ENCODE measurements at regions not wholly inside any gene's neighbourhood (a gene's known extent, or its start where the extent isn't known, plus 50 kb on each side); places are given as distances from the start of the nearest gene placed in this dataset.

DNA sequence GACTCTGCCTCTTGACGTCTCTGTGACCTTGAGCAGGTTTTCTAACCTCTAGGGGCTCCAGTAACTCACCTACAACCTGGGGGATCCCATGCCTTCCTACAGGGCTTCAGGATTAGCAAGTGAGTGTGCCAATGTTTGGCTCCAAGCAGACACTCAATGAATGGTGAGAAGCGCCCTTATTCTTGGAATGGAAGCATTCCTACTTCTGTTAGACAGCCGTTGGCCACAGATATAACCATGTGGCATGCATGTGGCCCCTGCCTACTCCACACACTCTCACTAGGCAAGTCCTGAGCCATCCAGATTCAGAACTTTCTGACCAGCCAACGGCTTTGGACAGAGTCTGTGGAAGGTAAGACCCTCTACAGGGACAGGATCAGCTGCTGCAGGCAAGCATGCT, 108.9 kb upstream of the LYZL2 start:
- Histone ChIP-seq H3K4me1 (no peaks in the 10 kb centered on the region), H3K9me3 (no peaks in the 10 kb centered on the region), H3K36me3 (no peaks in the 10 kb centered on the region), H3K27ac (no peak overlapping the region), H3K4me3 (no peak overlapping the region), H3K27me3 (no peaks in the 10 kb centered on the region)
- TF ChIP-seq CTCF (IDR thresholded peaks at IDR 0.05) (no peak), POLR2A (IDR thresholded peaks at IDR 0.05) (no peak)
- no peak for DNase-seq

GRCh38 chr10:30737931-30738391, 108.4 kb upstream of the LYZL2 start:
- no peaks in the 10 kb centered on the region for H3K36me3 ChIP-seq
- H3K9me3 ChIP-seq = no peaks in the 10 kb centered on the region
- TF ChIP-seq CTCF (IDR thresholded peaks at IDR 0.05) (no peak), POLR2A (IDR thresholded peaks at IDR 0.05) (no peak)
- no peak overlapping the region for H3K27ac ChIP-seq
- peak in 1 of 3 donors; percentile 11 for DNase-seq
- H3K4me1 ChIP-seq = no peaks in the 10 kb centered on the region
- no peaks in the 10 kb centered on the region for H3K27me3 ChIP-seq
- H3K4me3 ChIP-seq = no peak overlapping the region

DNA sequence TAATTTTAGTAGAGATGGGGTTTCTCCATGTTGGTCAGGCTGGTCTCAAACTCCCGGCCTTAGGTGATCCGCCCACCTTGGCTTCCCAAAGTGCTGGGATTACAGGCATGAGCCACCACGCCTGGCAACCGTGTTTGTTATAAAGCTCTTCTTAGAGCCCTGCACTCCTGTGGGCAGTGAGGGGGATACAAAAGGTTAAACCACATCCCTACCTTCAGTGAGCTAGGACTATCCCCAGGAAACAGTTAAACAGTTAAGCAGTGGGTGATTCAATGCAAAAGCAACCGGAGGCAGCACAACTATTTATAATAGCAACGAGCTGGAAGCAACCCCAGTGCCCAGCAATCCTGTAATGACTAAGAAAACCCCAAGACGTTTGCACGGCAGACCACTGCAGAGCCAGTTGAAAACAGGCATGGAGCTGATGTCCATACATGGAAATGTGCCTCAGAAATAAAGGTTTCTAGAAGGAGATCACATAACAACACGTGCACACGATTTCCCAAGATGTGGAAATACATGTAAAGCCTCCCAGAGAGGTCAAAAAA, 107.2 kb upstream of the LYZL2 start:
- H3K36me3 ChIP-seq = no peaks in the 10 kb centered on the region

DNA sequence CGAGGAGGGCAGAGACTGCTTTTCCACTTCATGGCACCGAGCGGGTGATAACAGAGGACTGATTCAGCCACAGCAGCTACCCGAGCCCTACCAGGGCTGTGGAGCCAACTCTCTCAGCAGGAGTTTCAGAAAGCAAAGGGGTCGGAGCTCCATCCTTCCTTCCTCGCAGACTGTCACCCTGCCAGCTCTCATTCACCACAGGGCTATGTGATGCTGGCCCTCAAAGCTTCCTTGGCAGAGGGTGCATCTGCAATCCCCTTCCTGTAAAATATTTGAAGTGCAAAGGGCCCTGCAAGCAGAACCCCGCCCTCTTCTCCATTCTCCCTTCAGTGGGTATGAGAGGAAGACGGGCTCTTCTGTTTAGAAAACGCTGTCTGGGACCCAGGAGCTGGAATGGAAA, 105.3 kb upstream of the LYZL2 start:
- no peak for TF ChIP-seq CTCF (IDR thresholded peaks at IDR 0.05)
- TF ChIP-seq POLR2A (IDR thresholded peaks at IDR 0.05) = no peak
- no peaks in the 10 kb centered on the region for H3K4me1 ChIP-seq

More for the DNA sequence above, 107.2 kb upstream of the LYZL2 start:
- Histone ChIP-seq H3K4me3 (no peak overlapping the region), H3K27me3 (no peaks in the 10 kb centered on the region), H3K4me1 (no peaks in the 10 kb centered on the region), H3K27ac (peak overlapping the region in 1 of 4 donors; percentile 52), H3K9me3 (no peaks in the 10 kb centered on the region)
- TF ChIP-seq CTCF (IDR thresholded peaks at IDR 0.05) (no peak), POLR2A (IDR thresholded peaks at IDR 0.05) (no peak)
- DNase-seq = peak in 1 of 3 donors; percentile 54

GRCh38 chr10:30732671-30733070, 103.1 kb upstream of the LYZL2 start:
- no peak overlapping the region for H3K4me3 ChIP-seq
- H3K27me3 ChIP-seq = no peaks in the 10 kb centered on the region
- H3K4me1 ChIP-seq = no peaks in the 10 kb centered on the region
- peak in 1 of 3 donors; percentile 8 for DNase-seq
- H3K27ac ChIP-seq = no peak overlapping the region
- H3K36me3 ChIP-seq = no peaks in the 10 kb centered on the region
- H3K9me3 ChIP-seq = no peaks in the 10 kb centered on the region
- TF ChIP-seq CTCF (IDR thresholded peaks at IDR 0.05) (no peak), POLR2A (IDR thresholded peaks at IDR 0.05) (no peak)

More for the DNA sequence above, 105.3 kb upstream of the LYZL2 start:
- Histone ChIP-seq H3K27ac (no peak overlapping the region), H3K4me3 (no peak overlapping the region), H3K36me3 (no peaks in the 10 kb centered on the region), H3K9me3 (no peaks in the 10 kb centered on the region), H3K27me3 (no peaks in the 10 kb centered on the region)
- no peak for DNase-seq

GRCh38 chr10:30731963-30732362, 102.4 kb upstream of the LYZL2 start:
- Histone ChIP-seq H3K4me1 (no peaks in the 10 kb centered on the region), H3K9me3 (no peaks in the 10 kb centered on the region), H3K27me3 (no peaks in the 10 kb centered on the region), H3K36me3 (no peaks in the 10 kb centered on the region), H3K4me3 (no peak overlapping the region), H3K27ac (no peak overlapping the region)
- peak in 1 of 3 donors; percentile 24 for DNase-seq
- no peak for TF ChIP-seq CTCF (IDR thresholded peaks at IDR 0.05)
- no peak for TF ChIP-seq POLR2A (IDR thresholded peaks at IDR 0.05)

Measured in Peyer's patch (tissue), 4 donors.